ENCODE measurements at regions not wholly inside any gene's neighbourhood (a gene's known extent, or its start where the extent isn't known, plus 50 kb on each side); places are given as distances from the start of the nearest gene placed in this dataset.

- TF ChIP-seq CTCF (IDR thresholded peaks at IDR 0.05; ENCODE audit: extremely low read depth in 1 of 2, insufficient read depth in 1 of 2, low read depth in 1 of 2, low read length in 2 of 2): no peak
- no peak for TF ChIP-seq POLR2A (IDR thresholded peaks at IDR 0.05; ENCODE audit: low read depth, low read length)
- TF ChIP-seq POLR2AphosphoS5 (IDR thresholded peaks at IDR 0.05; ENCODE audit: insufficient read depth, low read depth, low read length): no peak
- no peak for TF ChIP-seq MAX (IDR thresholded peaks at IDR 0.05; ENCODE audit: insufficient read depth, insufficient read length)
- no peak for TF ChIP-seq JUN (IDR thresholded peaks at IDR 0.05; ENCODE audit: borderline replicate concordance, insufficient read depth, insufficient read length, low read depth)
- TF ChIP-seq EZH2 (IDR thresholded peaks at IDR 0.05; ENCODE audit: borderline replicate concordance, low read depth, low read length, severe bottlenecking): no peak
Observed at GRCh38 chr7:13407911-13408310, 581.6 kb downstream of the ETV1 start.

All from endothelial cell of umbilical vein (primary cell).